NCI-H2107 (cell line): ENCODE measurements at regions not wholly inside any gene's neighbourhood (a gene's known extent, or its start where the extent isn't known, plus 50 kb on each side); places are given as distances from the start of the nearest gene placed in this dataset.
"Not testable (repeated sequence)": the region's sequence is repeated elsewhere in the genome, so short reads cannot be mapped to it uniquely, and the experiment has no call there.

Experiments
- DNase-seq: peaks from one replicate; lab custom pipeline; 2025; lab: John Stamatoyannopoulos, UW

- no peak for DNase-seq
Observed at GRCh38 chr4:96317891-96318290, 478.0 kb downstream of the PDHA2 start.

DNA sequence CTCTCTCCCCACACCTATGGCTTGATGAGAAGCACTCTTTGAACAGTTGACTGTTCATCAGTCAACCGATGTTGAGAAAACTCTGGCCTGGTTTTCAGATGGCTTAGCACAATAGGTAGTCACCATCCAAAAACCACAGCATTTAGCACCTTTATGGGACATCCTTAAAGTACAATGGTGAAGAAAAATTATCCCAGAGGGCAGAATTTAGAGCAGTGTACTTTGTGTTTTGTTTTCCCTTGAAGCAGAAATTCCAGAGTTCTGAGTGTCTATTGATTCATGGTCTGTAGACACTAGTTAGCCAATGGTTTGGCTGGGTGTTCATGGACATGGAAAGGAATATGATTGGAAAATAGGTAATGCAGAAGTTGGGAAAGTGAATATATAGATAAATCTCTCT is 487.0 kb downstream of the PDHA2 start:
- DNase-seq: no peak

DNA sequence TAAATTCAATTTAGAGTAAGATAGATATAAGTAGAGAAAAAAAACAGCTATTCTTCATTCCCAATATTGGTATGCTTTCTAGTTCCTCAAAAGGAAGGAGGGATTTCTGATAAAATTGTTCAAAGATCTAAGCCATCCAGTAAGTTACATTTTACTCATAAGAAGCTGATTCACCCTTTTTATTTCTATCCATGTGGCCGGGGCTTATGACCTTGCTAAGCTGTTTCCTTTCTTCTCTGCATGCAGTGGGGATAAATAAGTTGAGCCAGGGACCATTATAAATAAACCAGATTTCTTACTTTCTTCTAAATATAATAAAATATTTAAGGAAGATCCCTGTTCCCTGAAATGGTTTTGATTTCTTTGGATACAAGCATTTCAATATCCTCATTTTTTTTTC is 502.3 kb downstream of the PDHA2 start:
- DNase-seq: no peak

DNA sequence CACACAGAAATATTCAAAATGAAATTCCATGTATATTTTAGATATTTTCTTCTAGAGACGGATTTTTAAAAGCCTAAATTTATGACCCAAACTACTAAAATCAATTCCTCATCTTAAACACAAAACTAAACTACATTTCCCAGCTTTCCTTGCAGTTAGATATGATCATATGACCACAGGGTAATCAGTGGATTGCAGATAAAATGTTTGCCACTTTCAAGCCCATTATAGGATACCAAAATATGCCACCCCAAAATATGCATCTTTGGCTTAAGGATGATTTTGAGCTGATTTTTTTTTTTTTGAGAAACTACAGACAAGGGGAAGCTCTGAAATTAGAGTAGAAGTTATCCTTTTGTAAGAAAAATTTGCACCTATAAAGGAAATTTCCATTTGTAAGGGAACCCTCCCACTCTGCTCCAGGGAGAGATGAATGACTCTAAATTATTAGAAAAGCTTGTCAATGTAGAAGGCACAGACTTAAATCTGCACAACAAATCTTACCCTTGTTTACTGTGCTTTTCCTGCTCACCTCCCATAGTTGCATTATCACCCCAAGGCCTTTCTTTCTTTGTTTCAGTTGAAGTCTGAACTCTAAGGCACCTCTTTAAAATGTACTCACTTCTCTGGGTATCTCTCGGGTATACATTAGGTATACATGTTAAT is 503.0 kb downstream of the PDHA2 start:
- DNase-seq: no peak

- DNase-seq: no peak
Observed at GRCh38 chr4:96343836-96344235, 503.9 kb downstream of the PDHA2 start.

DNA sequence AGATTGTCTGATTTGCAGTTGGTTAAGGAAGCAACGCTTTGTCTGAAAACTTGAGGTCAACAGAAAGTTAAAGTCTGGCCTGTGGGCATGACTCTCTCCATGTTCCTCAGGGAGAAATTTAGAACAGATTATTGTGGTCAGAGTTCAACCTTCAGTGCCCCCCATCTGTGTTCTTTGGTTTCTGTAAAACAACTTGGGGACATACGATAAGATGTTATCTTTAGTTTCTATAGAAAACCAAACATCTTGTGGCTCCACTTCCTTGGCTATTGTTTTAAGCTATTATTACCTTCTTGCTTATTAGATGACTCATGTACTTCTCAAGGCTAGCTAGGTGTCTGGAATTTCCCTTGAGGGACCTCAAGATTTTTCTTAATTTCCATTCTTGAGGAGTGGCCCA is 507.7 kb downstream of the PDHA2 start:
- no peak for DNase-seq

GRCh38 chr4:96352051-96352517 is 512.2 kb downstream of the PDHA2 start:
- DNase-seq: no peak

DNA sequence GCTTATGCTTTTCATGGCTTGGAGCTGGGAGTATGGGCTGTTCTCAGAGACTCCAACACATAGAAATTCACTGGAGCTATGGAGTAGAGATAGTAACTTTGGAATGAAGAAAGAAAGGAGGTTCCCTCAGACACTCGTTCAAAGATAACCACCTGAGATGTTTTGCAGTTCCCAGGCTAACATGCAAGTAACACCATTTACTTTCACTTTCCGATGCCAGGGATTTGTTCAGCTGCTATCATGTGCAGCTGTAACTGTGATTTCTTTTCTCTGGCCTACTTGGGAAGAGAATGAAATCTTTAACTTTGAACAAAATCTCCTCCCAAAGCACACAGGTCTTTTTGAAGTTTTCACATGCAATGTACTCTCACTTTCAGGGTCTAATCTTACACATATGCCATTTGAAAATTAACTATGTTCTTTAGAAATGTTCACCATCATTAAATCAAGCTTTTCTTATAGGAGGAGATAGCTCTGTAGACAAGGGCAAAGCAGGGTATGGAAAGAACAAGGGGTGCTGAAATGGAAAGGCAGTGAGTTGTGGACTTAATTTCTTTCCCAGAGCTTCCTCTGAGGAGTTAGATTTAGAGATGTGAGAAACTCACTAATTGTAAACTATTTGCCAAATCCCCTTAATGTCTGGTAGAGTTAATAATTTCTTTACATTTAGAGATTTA is 514.3 kb downstream of the PDHA2 start:
- no peak for DNase-seq

GRCh38 chr4:96355414-96355813 is 515.5 kb downstream of the PDHA2 start:
- no peak for DNase-seq

GRCh38 chr4:96356591-96357370 is 516.9 kb downstream of the PDHA2 start:
- DNase-seq: no peak

GRCh38 chr4:96366632-96367031 is 526.7 kb downstream of the PDHA2 start:
- DNase-seq: no peak

- no peak for DNase-seq
Observed at GRCh38 chr4:96375367-96375766, 535.5 kb downstream of the PDHA2 start.

DNA sequence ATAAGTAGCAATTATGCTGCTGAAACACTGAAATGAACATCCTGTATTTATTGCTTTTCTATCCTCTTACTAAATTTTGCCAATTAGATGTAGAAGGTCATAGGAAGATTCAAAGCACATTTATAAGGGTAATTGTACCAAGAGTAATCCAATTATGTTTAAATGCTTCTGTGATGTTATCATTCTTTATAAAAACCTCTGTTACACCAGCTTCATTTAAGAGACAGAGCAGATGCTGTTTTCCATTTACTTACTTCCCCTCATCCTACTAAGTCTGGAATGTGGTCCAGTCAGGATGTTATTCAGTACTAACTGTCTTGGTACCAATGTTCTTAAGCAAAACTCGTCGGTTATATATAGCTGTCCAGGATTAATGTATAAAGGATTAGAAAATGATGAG is 539.6 kb downstream of the PDHA2 start:
- no peak for DNase-seq

DNA sequence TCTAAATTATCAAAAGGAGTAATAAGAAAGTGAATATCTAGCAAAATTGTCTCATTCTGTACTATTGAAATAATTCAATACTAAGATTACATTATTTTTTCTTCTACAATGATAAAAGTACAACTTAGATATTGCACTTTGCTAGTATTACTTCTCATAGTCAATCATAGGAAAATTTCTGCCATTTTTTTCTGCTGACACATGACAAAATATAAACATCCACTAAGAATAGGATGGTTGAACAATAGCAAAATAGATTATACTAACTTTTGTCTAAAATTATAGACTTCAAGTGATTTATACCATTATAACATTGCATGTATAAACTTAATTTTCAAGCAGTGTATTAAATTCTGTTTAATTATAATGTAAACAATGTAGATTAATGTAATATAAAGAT is 540.2 kb downstream of the PDHA2 start:
- no peak for DNase-seq

GRCh38 chr4:96383349-96383748 is 543.5 kb downstream of the PDHA2 start:
- no peak for DNase-seq

GRCh38 chr4:96389770-96390169 is 549.9 kb downstream of the PDHA2 start:
- DNase-seq: no peak

DNA sequence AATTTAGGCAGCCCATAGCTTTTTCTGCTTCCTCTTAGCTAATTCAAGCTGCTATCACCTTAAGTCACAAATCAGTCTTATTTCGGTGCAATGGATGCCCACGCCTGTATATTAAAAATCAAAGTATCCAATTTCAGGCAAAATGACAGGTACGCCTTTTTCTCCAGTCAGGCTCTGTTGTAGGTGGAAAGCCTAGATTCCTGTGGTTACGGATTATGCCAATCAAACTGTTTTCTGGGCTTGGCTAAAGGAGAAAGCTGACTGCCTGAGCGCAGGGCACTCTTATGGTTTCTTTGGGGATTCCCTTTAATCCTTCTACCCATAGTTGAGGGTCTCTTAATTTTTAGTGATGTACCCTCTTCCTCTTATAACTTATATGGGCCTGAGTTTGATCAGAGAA is 550.5 kb downstream of the PDHA2 start:
- DNase-seq: no peak

DNA sequence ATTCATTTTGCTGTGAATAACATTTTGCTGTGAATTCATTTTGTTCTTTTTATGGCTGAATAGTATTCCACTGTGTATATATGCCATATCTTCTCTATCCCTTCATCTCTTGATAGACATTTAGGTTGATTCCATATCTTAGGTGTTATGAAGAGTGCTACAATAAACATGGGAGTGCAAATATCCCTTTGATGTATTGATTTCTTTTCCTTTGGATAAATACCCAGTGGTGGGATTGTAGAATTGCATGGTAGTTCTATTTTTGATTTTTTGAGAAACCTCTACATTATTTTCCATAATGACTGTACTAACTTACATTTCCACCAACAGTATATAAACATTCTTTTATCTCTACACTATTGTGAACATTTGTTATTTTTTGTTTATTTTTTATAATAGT is 555.9 kb downstream of the PDHA2 start:
- no peak for DNase-seq

DNA sequence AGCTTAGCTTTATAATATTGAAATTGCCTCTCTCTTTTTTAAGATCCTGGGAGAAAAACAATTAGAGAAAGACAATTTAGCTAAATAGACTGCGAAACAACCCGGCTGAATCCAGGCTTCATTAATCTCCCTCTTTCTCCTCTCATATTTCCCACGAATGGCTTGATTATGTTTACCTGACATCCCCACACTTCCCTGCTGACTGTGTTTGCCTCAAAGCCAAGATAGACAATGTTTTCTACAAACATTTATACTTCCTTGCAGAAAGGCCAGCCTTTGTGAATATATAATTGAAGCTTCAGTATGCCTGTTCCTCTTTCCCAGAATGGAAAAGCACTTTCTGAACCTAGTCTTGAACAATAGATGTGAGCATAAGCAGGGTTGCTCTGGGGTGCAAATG is 566.8 kb downstream of the PDHA2 start:
- no peak for DNase-seq

GRCh38 chr4:96407225-96407624 is 567.3 kb downstream of the PDHA2 start:
- DNase-seq: no peak

DNA sequence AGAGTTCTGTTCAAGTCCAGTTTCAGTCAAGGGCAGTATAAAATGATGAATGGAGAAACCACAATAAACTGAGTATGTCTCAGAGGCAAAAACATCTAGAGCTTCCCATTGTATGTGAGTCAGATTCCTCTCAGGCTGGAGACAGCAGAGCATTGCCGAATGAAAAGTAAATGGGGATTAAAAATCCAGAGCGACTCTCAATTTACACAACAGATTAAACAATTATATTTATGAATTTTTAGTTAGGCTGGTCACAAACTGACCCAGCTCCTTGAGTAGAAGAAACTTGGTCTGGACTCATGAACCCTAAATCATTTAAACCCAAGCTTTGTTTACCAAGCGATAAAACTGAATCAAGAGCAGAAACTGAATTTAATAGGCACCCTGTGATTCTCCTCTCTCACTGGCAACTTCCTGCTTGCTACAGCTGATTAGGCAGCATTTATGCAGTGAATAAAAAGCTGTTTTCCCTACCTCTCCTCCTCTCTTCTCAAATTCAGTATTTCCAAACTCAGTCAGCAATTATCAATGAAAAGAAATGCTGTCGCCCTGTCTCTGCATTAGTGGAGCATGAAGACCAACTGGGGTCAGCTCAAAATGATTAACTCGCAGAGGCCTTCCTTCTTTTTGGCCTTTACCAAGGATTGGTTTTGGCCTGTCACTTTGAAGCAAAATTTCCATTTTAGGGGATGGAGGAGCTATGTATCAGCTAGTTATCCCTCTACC is 568.0 kb downstream of the PDHA2 start:
- no peak for DNase-seq

DNA sequence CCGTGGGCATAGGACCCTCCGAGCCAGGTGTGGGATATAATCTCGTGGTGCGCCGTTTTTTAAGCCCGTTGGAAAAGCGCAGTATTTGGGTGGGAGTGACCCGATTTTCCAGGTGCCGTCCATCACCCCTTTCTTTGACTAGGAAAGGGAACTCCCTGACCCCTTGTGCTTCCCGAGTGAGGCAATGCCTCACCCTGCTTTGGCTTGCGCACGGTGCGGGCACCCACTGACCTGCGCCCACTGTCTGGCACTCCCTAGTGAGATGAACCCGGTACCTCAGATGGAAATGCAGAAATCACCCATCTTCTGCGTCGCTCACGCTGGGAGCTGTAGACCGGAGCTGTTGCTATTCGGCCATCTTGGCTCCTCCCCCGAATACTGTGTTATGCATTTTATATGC is 575.0 kb downstream of the PDHA2 start:
- DNase-seq: not testable (repeated sequence)
